GM21390 (cell line): ENCODE measurements at regions not wholly inside any gene's neighbourhood (a gene's known extent, or its start where the extent isn't known, plus 50 kb on each side); places are given as distances from the start of the nearest gene placed in this dataset.
"Not testable (repeated sequence)": the region's sequence is repeated elsewhere in the genome, so short reads cannot be mapped to it uniquely, and the experiment has no call there.

Experiments used
- ATAC-seq: cut with Tn5 transposase; IDR thresholded peaks from one replicate; pipeline ENCODE4 v1.9.1; 2021; ENCODE audit not compliant: unreplicated experiment

DNA sequence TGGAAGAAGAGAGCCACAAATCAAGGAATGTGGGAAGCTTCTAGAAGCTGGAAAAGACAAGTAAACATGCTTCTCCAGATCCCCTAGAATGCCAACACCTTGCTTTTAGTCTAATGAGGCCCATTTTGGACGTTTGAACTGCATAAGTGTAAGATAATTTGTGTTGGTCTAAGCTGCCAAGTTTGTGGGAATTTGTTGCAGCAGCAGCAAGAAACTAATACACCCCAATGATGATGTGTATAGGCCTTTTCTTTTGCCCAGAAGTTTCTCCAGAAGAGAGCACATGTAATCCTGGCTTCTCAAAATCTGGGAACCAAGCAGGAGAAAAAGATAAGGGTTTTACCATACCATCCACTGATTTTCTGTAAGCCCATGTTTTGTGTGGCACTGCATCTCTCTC, 96.1 kb upstream of the DPT start:
- ATAC-seq: no peak

DNA sequence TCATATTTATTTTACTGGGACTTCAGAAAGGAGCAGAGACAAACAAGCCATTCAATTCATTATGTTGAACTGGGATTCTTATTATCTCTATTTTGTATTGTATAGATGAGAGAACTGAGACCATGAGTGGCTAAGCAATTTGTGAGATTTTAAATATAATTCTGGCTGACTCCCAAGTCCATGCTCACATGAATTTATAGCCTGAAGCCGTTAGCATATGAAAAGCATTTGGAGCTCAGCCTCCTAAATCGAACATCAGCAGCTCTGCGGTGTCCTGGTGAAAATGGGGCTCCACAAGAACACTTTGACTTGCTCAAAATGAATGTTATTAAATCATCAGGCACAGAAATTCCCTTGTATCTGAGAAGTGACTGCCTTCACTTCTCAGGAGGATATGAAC, 96.8 kb upstream of the DPT start:
- no peak for ATAC-seq

DNA sequence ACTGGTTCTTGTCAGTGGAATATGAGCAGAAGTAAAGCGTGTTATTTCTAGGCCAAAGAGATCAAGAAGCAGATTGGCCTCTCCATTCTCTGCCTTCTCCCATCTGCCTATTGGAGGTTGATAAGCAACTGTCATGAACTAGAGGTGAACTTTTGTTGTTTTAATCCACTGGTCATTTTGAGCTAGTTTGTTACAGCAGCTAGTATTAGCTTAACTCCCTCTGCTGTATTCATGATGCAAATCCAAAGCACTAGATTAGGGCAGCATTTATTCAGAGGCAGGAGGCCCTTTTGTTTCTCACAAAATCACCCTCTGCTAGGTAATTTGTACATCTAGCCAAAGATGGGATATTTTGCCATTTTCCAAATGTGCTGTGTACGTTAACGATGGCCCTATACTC, 97.3 kb upstream of the DPT start:
- no peak for ATAC-seq

DNA sequence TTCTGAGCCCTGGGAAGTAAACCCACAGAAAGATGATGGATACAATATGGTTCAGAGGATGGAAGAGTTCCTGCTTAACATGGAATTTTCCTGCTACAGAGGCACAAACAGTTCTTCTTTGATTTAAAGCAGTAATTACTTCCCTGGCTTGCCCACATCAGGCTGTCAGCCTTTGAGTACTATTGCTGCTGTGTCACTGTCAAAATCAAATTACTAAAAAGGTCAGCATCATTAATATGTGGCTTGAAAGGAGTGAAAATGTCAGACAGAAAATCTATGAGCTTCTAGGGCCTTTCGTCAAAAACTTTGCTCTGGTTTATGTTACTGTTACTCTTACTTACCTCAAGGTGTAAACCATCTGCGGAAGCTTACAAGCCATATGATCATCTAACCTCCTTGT, 98.6 kb upstream of the DPT start:
- ATAC-seq: no peak

DNA sequence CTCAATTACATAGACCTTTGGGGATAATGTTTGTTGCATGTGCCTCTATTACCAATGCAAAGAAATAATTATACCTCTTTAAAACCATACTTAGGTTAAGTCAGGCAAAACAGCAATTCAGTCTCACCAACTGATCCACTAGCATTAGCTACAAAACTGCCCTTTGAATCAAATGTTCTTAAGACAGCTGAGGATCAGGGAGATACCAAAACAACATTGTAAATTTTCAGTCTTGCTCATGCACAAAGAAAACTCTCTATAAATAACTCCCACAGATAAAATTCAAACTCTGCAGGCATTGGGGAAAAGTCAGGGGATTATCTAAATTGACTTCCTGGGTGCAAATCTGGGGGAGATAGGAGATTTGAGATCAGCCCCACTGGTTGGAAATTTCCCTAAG, 100.9 kb upstream of the DPT start:
- no peak for ATAC-seq

DNA sequence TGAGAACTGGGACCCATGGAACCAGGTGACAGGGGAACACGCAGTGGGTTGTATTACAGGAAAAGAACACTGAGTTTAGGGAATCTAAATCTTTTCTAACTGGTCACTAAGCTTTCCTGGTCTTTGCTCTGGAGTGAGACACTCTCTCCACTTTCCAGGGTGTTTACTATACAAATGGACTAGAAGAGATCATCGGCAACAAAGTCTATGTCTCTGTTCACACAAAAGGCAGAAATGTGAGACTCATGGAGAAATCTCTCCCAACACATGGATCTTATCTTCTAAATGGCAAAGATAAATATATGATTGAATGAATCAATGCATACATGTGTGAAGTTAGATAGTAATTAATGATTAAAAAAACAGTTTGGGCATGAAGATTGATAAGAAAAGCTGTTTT, 101.6 kb upstream of the DPT start:
- ATAC-seq: no peak

DNA sequence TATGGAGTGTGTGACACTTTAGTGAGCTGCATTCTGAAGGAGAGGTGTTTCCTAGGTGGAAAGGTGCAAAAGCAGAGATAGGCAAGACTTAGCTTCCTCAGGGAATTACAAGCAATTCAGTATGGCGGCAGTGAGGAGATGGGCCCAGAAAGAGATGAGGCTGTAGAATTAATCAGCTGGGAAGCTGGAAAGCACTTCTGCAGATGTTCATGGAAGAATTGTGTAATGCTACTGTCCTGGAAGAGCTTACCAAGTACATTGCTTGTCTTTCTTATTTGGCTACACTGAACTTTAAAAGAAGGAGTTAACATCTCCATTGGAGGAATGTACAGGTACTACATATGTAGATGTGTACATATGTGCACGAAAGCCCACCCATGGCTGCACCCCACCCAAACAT, 103.7 kb upstream of the DPT start:
- no peak for ATAC-seq

DNA sequence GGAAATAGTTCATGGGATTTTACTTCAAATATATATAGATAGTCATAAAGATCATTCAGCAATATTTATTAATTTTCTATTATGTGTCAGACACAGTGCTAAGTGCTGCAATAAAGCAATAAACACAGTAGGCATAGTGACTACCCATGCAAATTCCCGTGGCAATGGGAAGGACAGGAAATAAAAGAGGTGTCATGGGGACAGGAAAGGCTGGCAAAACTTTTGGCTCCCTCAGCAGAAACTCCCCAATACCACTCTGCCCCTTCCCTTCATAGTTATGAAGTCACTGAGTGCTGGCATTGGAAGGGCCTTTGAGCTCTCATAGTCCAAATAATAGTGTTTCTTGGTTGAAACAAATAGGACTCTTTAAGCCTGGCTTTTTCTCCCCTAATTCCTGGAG, 104.4 kb upstream of the DPT start:
- no peak for ATAC-seq

DNA sequence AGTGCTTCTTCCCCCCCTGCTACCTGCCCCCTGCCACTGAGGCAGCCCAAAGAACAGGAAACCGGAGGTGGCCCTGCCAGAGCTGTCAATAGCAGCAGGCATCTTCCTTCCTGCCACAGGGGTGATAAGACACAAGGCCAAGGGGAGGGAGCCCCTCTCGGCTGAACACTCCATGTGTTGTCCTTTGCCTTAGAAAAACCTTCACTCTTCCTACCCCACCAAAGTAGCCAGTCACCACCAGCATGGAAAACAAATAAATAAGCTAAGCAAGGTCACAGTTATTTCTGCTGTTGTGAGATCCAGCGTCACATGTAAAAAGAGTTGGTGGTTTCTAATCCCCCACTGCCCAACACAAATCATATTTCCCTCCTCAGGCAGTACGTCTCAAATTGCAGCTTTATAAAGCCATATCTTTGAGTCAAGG, 104.8 kb upstream of the DPT start:
- ATAC-seq: no peak

DNA sequence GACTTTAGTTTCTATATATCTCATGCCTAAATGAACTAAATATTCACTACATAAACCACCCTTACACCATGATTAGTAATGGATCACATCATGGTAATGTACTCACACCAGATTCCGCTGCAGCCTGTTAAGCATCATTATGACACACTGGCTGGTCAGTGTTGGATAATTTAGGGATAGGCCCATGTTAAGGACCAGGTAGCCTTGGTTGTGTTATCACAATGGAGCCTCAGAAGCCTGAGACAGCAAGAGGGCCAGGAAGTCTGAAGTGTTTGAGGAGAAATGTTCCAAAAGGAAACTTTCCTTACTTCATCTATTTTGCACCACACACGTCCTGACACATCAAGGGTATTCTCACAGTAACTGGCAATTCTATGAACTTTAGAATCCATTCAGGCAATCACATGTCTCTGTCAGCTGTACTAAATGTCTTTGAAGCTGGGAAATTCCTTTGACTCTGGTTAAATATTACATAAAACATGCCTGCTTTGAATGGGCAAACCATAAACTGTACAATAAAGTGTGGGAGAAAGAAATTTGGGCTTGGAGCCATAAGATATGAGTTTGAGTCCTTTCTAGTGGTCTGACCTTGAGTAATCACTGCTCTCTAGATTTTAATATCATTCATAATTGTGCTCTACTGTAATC, 105.3 kb upstream of the DPT start:
- ATAC-seq: no peak

DNA sequence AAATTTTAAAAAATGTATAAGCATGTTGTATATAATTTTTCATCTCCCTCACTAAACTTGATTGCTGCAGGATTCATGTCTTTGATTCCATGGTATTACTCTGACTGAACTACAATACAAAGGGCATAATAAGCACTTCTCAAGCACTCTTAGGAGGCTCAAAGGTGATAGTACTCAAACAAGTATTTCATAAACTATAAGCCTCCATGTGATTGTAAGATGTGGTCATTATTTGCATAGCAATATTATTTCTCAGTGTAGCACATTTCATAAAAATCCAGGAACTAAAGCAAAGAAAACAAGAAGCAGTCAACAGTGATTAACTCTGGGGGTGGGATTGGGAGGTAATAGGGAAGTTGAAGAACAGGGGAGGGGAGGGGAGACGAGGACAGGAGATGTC, 106.2 kb upstream of the DPT start:
- ATAC-seq: no peak

DNA sequence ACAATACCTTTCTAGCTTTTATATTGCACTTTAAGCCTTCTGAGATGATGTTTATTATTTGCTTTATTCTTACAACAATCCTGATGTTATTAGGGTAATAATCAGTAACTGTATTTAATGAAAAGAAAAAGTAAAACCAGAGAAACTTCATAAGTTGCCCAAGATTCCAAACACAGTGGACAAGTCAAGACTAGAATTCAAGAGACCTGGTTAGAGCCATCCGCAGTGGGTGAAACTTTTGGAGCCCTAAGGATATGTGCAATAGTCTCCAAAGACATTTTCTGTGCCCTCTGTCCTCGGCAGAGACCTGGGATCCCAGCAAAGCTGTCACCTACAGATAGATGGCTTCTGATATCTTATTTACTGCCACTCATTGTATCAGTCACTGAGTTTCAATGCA, 106.8 kb upstream of the DPT start:
- ATAC-seq: no peak

DNA sequence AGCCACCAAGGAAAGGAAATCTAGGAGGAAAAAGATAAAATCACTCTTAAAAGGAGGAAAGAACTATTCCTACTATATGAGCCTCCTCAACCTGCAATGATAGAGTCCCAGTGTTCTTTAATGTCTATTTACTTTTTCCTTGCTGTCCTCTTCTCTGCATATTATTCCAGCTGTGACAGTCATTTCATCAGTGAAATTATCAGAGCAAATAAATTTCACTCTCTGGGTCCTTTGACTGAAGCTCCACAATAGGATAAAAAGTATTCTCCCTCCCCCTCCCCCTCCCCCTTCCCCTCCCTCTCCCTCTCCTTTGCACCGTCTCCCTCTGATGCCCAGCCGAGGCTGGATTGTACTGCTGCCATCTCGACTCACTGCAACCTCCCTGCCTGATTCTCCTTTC, 107.5 kb upstream of the DPT start:
- no peak for ATAC-seq

DNA sequence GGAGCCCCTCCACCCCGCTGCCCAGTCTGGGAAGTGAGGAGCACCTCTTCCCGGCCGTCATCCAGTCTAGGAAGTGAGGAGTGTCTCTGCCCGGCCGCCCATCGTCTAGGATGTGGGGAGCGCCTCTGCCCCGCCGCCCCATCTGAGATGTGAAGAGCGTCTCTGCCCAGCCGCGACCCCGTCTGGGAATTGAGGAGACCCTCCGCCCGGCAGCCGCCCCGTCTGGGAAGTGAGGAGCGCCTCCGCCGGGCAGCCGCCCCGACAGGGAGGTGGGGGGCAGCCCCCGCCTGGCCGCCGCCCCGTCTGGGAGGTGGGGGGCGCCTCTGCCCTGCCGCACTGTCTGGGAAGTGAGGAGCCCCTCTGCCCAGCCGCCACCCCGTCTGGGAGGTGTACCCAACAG, 108.2 kb upstream of the DPT start:
- not testable (repeated sequence) for ATAC-seq

DNA sequence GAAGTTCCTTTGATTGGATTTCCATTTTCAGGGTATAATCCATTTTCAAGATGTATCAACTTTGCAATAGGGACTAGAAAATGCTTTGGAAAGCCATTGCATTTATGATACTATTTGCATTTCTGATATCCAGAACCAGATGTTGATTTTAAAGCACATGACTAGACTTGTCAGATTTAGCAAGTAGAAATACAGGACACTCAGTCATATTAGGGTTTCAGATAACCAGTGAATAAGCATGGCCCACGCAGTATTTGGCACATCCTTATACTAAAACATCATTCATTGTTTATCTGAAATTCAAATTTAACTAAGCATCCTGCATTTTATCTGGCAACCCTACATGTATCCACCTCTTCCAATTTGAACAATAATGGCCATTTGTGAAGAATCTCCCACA, 113.3 kb upstream of the DPT start:
- ATAC-seq: no peak

DNA sequence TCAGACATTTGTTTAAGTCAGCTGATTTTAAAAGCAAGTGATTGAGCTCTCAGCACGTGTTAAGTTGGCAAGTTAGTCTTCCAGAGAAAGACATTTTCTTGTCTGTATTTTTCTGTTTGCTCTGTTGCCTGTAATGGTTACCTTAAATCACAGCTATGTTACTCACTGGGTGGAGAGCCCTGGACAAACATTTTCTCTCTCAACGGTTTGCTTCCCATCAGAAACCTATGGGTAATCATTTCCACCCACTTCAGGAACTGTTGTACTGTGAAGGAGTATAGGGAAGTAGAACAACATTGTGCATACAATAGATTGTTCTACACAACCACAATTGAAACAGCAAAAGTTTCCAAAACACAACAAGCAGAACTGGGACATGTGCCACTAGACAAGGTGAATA, 113.9 kb upstream of the DPT start:
- no peak for ATAC-seq

DNA sequence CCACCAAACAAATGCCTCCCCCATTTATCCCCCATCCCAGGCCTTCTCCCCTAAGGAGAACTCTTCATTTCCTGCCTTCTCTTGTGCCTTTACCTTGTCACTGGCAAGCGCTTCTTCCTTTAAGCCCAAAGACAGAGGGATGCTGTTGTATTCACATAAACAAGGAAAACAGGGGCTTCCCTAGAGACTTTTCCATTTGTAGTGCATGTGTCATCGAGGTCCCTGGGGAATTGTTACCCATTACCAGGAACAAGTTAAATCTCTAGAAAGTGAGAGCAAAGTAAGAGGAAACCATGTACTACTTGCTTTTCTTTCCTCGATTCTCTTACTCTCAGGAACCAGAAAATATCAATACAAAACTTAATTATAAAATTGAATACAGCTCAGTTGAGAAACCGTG, 114.4 kb upstream of the DPT start:
- no peak for ATAC-seq

DNA sequence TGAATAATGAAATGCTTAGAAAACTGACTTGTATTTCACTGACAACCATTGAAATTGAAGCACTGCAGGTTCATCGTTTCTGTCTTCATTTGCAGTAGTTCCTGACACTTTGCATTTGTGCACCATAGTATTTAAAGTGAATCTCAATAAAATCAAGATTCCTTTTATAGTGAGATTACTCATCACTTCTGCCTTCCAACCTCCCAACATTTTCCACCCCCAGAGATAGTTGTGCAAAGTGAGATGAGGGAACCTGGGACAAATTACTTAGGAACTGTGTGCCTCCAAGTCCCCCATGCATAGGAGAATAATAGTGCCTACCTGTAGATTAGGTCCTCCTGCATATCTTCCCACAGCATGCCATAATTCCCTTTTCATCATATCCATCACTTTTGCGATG, 114.9 kb upstream of the DPT start:
- ATAC-seq: no peak

DNA sequence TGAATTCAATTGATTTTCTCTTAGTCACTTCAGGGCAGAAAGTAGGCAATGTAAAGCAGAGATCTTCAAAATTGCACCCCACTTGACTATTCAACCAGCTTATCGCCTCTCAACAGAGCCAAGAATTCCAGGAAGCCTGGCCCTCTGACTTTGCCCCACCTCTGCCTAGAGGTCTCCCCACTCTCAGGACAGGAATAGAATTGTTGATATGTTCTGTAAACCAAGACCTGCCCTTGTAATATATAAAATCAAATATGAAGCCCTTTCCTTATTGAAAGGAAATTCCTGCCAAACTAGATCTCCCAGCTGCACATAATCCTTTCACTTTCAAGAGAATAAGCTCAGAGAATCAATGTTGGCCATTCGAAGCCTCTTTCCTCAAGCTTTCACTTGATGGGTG, 116.1 kb upstream of the DPT start:
- no peak for ATAC-seq

DNA sequence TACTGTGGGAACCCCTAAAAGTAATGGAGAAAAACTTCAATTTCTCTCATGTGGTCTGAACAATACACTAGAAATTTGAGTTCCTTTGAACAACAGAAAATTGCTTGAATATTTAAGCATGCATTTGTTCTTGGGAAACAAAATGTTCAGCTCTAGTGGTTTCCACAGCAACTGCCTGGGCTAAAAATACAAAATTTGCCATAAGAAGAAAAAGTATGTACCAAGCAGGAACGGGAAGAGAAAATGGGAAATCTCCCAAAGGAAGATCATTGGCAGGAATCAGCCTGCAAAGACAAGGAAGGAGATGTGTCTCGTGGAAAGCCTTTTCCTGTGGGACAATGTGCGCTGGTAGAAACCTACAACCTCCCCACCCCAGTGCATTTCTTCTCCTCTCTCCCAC, 119.0 kb upstream of the DPT start:
- ATAC-seq: no peak

DNA sequence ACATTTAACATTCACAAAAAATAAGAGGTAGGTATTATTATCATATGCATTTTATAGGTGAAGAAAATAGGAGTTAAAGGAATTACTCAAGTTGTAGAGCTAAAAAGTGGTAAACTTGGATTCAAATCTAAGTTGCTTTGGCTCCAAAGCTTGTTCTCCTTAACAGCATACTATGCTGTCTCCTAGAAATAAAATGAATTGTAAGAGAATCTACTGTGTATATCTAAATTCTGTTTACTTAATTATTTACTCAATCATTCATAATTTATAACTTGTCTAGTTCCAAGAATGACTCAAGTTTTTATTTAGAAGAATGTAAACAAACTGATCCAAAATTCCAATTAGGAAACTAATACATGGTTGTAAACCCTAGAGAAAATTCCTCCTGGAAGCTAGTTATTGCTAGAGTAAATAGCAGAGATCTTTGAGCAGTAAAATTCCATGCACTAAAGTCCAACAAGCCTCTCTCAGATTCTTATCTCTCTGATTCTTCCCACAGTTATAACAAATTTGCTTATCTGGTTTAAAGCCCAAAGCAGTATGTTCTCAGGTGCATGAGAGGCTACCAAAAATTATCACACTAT, 132.5 kb upstream of the DPT start:
- no peak for ATAC-seq

DNA sequence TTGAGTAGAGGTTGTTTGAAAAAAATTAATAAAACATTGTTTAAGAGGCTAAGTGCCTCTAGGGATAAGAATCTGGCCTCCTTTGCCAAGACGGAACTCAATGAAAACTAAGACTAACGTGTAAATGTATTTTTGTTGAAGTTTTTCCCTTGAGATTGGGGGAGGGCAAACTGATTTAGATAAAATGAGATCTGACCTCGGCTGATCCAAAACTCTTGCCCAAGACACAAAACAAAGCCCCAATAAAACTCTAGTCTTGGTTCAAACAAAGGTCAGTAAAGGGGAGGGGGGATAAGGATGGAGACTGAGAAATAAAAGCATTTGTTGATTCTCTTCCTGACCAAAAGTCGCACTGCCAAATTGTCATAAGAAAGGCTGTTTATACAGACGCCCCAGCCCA, 134.8 kb upstream of the DPT start:
- ATAC-seq: no peak

DNA sequence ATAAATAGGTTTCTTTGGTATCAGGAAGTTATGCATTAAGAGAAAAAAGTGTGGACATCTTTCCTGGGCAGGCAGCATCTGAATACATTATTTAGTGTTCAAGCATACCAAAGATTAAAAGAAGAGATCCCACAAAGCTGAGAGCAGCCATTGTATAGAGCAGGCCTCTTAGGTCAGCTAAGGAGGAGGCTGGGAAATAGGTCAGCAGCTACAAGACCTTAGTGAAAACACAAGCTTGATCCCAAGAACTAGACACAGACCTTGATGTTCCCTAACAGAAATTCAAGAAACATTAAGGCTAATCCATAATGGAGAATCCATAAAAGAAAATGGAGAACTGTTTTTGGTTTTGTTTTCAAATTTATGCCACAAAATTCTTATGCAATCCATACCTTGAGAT, 135.3 kb upstream of the DPT start:
- no peak for ATAC-seq
